MM.1S (cell line): ENCODE measurements at regions not wholly inside any gene's neighbourhood (a gene's known extent, or its start where the extent isn't known, plus 50 kb on each side); places are given as distances from the start of the nearest gene placed in this dataset.

Source experiments
- DNase-seq: peaks from one replicate; pipeline ENCODE4 v3.0.0-alpha.2; 2015
- H2AFZ ChIP-seq: fragments of 300-600 bp; sonication (generic); 2 replicates; pipeline ENCODE4 v1.6.0; 2016; ENCODE audit warnings: antibody characterized with exemption, low read length
- H3F3A ChIP-seq: fragments of 300-600 bp; sonication (generic); 2 replicates; pipeline ENCODE4 v1.6.1; 2016; ENCODE audit warnings: mild to moderate bottlenecking, antibody characterized with exemption, low read length, moderate library complexity, mixed read lengths; ENCODE audit not compliant: insufficient read depth
- H3K27ac ChIP-seq: fragments of 300-600 bp; sonication (generic); 2 replicates; pipeline ENCODE4 v1.5.1; 2016; ENCODE audit warnings: mild to moderate bottlenecking, low read length
- H3K27me3 ChIP-seq: fragments of 300-600 bp; sonication (generic); replicated peaks from 2 replicates; pipeline ENCODE4 v1.6.0; 2016; ENCODE audit warnings: low read length; ENCODE audit not compliant: insufficient read depth
- H3K36me3 ChIP-seq: fragments of 300-600 bp; sonication (generic); replicated peaks from 2 replicates; pipeline ENCODE4 v1.6.1; 2016; ENCODE audit warnings: mild to moderate bottlenecking, low read length, mixed read lengths; ENCODE audit not compliant: insufficient read depth
- H3K4me1 ChIP-seq: fragments of 300-600 bp; sonication (generic); 2 replicates; pipeline ENCODE4 v1.6.1; 2016; ENCODE audit warnings: low read length, mixed read lengths
- H3K4me2 ChIP-seq: fragments of 300-600 bp; sonication (generic); 2 replicates; pipeline ENCODE4 v1.6.0; 2016; ENCODE audit warnings: low read depth, low read length
- H3K4me3 ChIP-seq: fragments of 300-600 bp; sonication (generic); 2 replicates; pipeline ENCODE4 v1.5.1; 2016; ENCODE audit warnings: low read length, mixed read lengths
- H3K79me2 ChIP-seq: fragments of 300-600 bp; sonication (generic); 2 replicates; pipeline ENCODE4 v1.6.1; 2016; ENCODE audit warnings: mixed run types, low read length, mixed read lengths
- H3K9ac ChIP-seq: fragments of 300-600 bp; sonication (generic); 2 replicates; pipeline ENCODE4 v1.6.1; 2016; ENCODE audit warnings: low read length, mixed read lengths
- H3K9me2 ChIP-seq: fragments of 300-600 bp; sonication (generic); replicated peaks from 2 replicates; pipeline ENCODE4 v1.6.1; 2016; ENCODE audit warnings: mild to moderate bottlenecking, low read length, mixed read lengths; ENCODE audit not compliant: insufficient read depth
- H3K9me3 ChIP-seq: fragments of 300-600 bp; sonication (generic); replicated peaks from 2 replicates; pipeline ENCODE4 v1.6.1; 2016; ENCODE audit warnings: mild to moderate bottlenecking, low read length, mixed read lengths; ENCODE audit not compliant: insufficient read depth
- H4K20me1 ChIP-seq: fragments of 300-600 bp; sonication (generic); 2 replicates; pipeline ENCODE4 v1.6.1; 2016; ENCODE audit warnings: mild to moderate bottlenecking, low read length, moderate library complexity, mixed read lengths; ENCODE audit not compliant: insufficient read depth
- EZH2 ChIP-seq: fragments of 300-600 bp; sonication (generic); optimal IDR thresholded peaks from 2 replicates; pipeline ENCODE3; 2017; ENCODE audit warnings: low read depth, mild to moderate bottlenecking, antibody characterized with exemption, low read length, mixed read lengths
- EZH2phosphoT487 ChIP-seq: fragments of 300-600 bp; sonication (generic); IDR thresholded peaks from 2 replicates; pipeline ENCODE4 v1.6.1; 2018; ENCODE audit warnings: antibody characterized with exemption, low read length
- TF ChIP-seq, protein P1 (sequence below): fragments of 300-600 bp; sonication (generic); IDR thresholded peaks from 2 replicates; pipeline ENCODE4 v1.5.1; 2016; ENCODE audit warnings: antibody characterized with exemption, low read length, mixed read lengths

DNA sequence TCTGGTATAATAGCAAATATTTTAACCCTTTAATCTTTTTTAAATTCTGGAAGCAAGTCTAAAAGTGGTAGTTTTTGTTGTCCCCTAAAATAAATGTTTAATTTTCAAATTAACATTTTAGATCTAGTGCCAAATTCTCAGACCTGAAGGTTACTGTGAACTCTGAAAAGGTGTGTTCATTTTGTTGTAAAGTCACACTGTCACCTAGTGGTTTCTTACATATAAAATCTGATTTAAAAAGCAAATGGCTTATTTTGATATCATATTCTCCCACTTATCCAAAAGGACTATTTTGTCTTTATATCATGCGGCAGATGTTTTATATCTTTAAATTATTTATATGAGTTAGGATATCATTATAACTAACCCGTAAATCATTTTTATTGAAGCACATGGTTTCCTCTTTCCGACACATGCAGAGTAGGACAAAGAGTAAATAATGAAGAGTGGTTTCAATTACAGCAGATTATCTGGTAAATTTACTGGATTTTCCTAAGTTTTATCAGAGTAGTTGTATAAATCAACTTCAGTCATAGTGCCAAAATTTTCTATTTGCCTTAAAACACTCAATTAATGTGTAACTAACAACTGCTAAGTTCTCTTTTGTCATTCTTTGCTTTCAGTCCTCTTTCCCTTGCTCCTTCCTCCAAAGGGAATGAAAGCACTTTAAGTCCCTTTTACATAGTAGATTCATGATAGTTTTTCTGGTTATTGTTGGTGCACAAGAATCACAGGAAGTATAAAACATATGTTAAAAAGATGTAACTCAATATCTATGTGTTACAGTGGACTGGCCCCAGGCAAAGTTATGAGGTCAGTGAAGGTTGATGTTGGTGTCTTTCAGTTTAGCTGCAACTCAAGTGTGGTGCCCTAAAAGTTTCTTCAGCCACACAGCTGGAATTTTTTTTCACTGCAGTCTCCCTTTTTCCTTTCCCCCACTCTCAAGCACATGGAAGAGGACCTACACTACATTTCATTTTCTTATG lies 189.6 kb downstream of the COX7C start:
- TF ChIP-seq EZH2phosphoT487: no peak
- no peak for TF ChIP-seq EZH2
- TF ChIP-seq, protein P1, sequence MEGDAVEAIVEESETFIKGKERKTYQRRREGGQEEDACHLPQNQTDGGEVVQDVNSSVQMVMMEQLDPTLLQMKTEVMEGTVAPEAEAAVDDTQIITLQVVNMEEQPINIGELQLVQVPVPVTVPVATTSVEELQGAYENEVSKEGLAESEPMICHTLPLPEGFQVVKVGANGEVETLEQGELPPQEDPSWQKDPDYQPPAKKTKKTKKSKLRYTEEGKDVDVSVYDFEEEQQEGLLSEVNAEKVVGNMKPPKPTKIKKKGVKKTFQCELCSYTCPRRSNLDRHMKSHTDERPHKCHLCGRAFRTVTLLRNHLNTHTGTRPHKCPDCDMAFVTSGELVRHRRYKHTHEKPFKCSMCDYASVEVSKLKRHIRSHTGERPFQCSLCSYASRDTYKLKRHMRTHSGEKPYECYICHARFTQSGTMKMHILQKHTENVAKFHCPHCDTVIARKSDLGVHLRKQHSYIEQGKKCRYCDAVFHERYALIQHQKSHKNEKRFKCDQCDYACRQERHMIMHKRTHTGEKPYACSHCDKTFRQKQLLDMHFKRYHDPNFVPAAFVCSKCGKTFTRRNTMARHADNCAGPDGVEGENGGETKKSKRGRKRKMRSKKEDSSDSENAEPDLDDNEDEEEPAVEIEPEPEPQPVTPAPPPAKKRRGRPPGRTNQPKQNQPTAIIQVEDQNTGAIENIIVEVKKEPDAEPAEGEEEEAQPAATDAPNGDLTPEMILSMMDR: no peak
- no peaks in the 10 kb centered on the region for H3K79me2 ChIP-seq
- no peak overlapping the region for H3K4me2 ChIP-seq

DNA sequence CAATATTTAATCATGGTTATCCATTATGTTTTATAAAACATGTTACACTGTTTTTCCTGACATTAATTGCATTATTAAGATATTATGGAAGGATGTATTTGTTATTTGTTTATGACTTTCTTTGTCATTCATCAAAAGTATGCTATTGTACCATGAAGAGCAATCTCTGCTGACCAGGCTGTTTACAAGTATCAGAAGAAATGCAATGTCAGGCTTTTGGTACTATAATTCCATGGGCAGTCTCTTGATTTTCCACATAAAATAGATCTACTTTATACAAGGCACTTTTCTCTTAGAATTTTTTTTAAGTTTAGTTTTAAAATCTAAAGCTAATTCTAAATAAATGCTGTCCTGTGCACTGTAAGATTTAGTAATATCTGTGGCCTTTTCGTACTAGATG lies 196.6 kb downstream of the COX7C start:
- no peaks in the 10 kb centered on the region for H3K27me3 ChIP-seq
- no peaks in the 10 kb centered on the region for H3K9me2 ChIP-seq
- TF ChIP-seq EZH2phosphoT487 (no peak), EZH2 (no peak)
- TF ChIP-seq, protein P1: no peak
- H3K4me3 ChIP-seq: no peak overlapping the region
- H3K27ac ChIP-seq: no peak overlapping the region
- no peaks in the 10 kb centered on the region for H3K36me3 ChIP-seq
- no peak overlapping the region for H3K9ac ChIP-seq
- no peaks in the 10 kb centered on the region for H3F3A ChIP-seq
- H3K4me2 ChIP-seq: no peak overlapping the region
- no peaks in the 10 kb centered on the region for H4K20me1 ChIP-seq
- DNase-seq: no peak
- H2AFZ ChIP-seq: no peak overlapping the region
- H3K9me3 ChIP-seq: no peaks in the 10 kb centered on the region
- H3K4me1 ChIP-seq: no peaks in the 10 kb centered on the region; the same call in 1 of the 2 replicates
- no peaks in the 10 kb centered on the region for H3K79me2 ChIP-seq

More for the DNA sequence above, 189.6 kb downstream of the COX7C start:
- Histone ChIP-seq H3K4me3 (no peak overlapping the region), H3F3A (no peaks in the 10 kb centered on the region), H2AFZ (no peak overlapping the region), H3K36me3 (no peaks in the 10 kb centered on the region), H4K20me1 (no peaks in the 10 kb centered on the region), H3K9ac (no peak overlapping the region), H3K27me3 (no peaks in the 10 kb centered on the region), H3K4me1 (no peaks in the 10 kb centered on the region; the same call in 1 of the 2 replicates), H3K27ac (no peak overlapping the region), H3K9me3 (no peaks in the 10 kb centered on the region), H3K9me2 (no peaks in the 10 kb centered on the region)
- DNase-seq: no peak

DNA sequence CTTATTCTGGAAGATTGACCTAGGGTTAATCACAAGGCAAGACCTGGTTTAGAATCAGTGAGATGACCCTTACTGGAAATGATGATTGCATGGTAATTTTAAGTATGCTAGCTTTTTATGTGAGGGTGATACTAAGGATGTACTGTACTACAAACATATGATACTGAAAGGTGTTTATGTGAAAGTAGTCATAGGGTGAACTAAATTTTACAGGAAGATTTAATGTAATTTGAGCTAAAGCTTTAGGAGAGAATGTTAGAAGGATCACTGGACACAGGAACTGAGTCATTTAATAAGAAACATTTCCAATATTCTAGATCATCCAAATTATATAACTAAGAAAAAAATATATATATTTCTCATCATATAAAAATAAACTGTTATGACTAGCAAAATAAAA lies 197.2 kb downstream of the COX7C start:
- Histone ChIP-seq H3K36me3 (no peaks in the 10 kb centered on the region), H3K27me3 (no peaks in the 10 kb centered on the region), H3K4me3 (no peak overlapping the region), H3K27ac (no peak overlapping the region), H3K9ac (no peak overlapping the region), H2AFZ (no peak overlapping the region), H3K4me1 (no peaks in the 10 kb centered on the region; the same call in 1 of the 2 replicates), H3K79me2 (no peaks in the 10 kb centered on the region), H3F3A (no peaks in the 10 kb centered on the region), H3K9me3 (no peaks in the 10 kb centered on the region), H3K4me2 (no peak overlapping the region), H3K9me2 (no peaks in the 10 kb centered on the region), H4K20me1 (no peaks in the 10 kb centered on the region)
- TF ChIP-seq EZH2 (no peak), EZH2phosphoT487 (no peak)
- TF ChIP-seq, protein P1: no peak
- DNase-seq: no peak
